PC-3 (cell line): ENCODE measurements at regions not wholly inside any gene's neighbourhood (a gene's known extent, or its start where the extent isn't known, plus 50 kb on each side); places are given as distances from the start of the nearest gene placed in this dataset.

ENCODE experiments used
- CTCF ChIP-seq: fragments of 300-600 bp; sonication (generic); conservative IDR thresholded peaks from 2 replicates; pipeline ENCODE4 v1.5.1; 2017; ENCODE audit warnings: antibody characterized with exemption, low read depth, mild to moderate bottlenecking, low read length
- EZH2 ChIP-seq: fragments of 300-600 bp; sonication (generic); IDR thresholded peaks from one replicate; pipeline ENCODE4 v1.6.1; 2017; ENCODE audit warnings: antibody characterized with exemption, mild to moderate bottlenecking, low read length; ENCODE audit not compliant: unreplicated experiment
- EZH2phosphoT487 ChIP-seq: fragments of 300-600 bp; sonication (generic); IDR thresholded peaks from 2 replicates; pipeline ENCODE4 v1.6.1; 2018; ENCODE audit warnings: mild to moderate bottlenecking, antibody characterized with exemption, low read length, borderline replicate concordance

GRCh38 chr15:36495456-36495991 lies 83.9 kb upstream of the CDIN1 start:
- TF ChIP-seq CTCF: no peak
- TF ChIP-seq EZH2: no peak
- TF ChIP-seq EZH2phosphoT487: no peak
